Lower leg skin (tissue), 4 donors: ENCODE measurements at regions not wholly inside any gene's neighbourhood (a gene's known extent, or its start where the extent isn't known, plus 50 kb on each side); places are given as distances from the start of the nearest gene placed in this dataset.

Source experiments
- DNase-seq, 2 donors: peaks; one replicate each; pipeline ENCODE4 v3.0.0-alpha.2; 2019; ENCODE audit warnings: low spot score in 2 of 2
- H3K4me3 ChIP-seq: fragments of 200-600 bp; sonication (generic); 2 replicates; pipeline ENCODE4 v1.5.1; 2017; ENCODE audit warnings: mild to moderate bottlenecking, low read depth; ENCODE audit not compliant: poor library complexity, severe bottlenecking
- POLR2A ChIP-seq, 2 donors: fragments of 450-650 bp; IDR thresholded peaks; one replicate each; pipeline ENCODE4 v1.6.1; 2016 to 2017; ENCODE audit warnings: antibody characterized with exemption in 2 of 2, mild to moderate bottlenecking in 1 of 2, moderate library complexity in 1 of 2
- WGBS, 2 donors: methylation state at CpG; one replicate each; pipeline ENCODE4 v1.1.5; 2018; 5-methylcytosine and 5-hydroxymethylcytosine counted together
- intact Hi-C: fragments of 100-400 bp; cut with DNase I; formaldehyde crosslinking; loops from one replicate; pipeline ENCODE4 v1.15.0; 2023; ENCODE audit warnings: low total_unique reads
- TF ChIP-seq, protein P1 (sequence below), 3 donors: fragments of 450-650 bp; IDR thresholded peaks; one replicate each; pipeline ENCODE4 v1.5.1; 2016; ENCODE audit warnings: antibody characterized with exemption in 3 of 3, mild to moderate bottlenecking in 3 of 3, moderate library complexity in 2 of 3

DNA sequence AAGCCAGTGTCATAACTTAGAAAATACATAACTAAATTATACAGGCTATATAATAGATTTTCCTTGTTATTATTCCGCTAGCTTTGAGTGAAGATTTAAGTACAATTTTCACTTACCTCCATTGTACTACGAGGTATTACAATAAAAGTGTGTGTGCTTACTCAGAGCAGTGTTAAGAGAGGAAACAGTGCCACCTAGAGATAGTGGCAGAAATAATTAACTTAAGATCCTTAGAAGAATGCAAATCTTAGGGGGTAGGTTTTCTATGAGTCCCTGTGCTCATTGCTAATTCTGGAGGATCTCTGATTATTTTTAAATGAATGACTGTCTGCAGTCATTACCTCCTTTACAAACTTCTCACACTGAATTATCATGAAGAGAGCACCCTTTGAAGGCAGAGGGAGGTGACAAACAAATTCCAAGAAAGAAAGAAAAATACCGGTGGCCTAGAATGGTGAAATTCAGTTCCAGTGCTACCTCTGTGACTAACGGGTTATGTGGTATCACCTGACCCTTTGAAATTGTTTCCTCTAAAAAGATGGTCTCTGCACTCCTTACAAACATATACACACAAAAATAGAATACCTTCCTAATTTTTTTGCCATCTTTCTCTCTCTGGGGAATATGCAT lies 379.8 kb downstream of the TRIM36 start:
- H3K4me3 ChIP-seq, result no peak overlapping the region
- no peak for DNase-seq
- WGBS, 2 donors, result 45 to 50% methylated on average over 4 of the region's 4 CpGs
- TF ChIP-seq, protein P1, sequence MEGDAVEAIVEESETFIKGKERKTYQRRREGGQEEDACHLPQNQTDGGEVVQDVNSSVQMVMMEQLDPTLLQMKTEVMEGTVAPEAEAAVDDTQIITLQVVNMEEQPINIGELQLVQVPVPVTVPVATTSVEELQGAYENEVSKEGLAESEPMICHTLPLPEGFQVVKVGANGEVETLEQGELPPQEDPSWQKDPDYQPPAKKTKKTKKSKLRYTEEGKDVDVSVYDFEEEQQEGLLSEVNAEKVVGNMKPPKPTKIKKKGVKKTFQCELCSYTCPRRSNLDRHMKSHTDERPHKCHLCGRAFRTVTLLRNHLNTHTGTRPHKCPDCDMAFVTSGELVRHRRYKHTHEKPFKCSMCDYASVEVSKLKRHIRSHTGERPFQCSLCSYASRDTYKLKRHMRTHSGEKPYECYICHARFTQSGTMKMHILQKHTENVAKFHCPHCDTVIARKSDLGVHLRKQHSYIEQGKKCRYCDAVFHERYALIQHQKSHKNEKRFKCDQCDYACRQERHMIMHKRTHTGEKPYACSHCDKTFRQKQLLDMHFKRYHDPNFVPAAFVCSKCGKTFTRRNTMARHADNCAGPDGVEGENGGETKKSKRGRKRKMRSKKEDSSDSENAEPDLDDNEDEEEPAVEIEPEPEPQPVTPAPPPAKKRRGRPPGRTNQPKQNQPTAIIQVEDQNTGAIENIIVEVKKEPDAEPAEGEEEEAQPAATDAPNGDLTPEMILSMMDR (IDR thresholded peaks at IDR 0.05), result no peak
- no peak for TF ChIP-seq POLR2A (IDR thresholded peaks at IDR 0.05)
- intact Hi-C loops, result no loop called here

DNA sequence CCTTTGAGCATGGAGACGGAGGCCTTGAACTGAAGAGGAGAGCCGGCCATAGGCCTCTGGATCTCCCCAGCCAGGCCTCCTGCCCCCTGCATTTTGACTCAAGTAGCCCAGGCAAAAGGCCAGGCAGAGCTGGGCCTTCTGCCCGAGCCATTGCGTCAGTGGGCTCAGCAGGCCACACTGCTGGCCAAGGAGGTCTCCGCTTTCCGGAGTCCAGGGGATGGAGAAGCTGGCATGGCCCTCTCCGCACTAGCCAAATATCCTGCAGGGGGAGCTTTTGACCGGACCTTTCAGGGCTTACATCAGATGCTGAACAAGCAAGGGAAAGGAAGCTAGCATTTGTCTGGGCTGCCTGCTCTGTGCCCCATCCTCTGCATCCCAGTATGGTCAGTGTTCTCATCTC lies 386.8 kb downstream of the TRIM36 start:
- 70 to 85% methylated on average over 4 to 8 of the region's 8 CpGs for whole genome bisulfite sequencing, 2 donors
- no peak for DNase-seq

DNA sequence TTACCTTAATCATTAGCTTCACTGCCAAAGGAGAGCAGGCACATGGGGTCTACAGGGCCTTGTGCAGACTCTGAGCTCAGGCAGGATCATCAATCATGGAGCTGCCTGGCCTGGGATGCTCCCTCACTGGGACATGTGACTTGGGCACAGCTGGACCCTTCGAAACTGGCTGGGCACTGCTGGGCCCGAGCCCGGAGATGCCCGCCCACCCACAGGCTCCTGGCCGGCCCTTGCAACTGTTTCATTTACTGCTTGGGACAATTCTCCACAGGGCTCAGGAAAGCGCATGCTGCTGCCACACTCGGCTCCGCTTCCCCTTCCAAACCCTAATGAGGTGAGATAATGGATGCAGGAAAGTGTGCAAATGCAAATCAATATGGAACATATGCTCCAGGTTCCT lies 387.5 kb downstream of the TRIM36 start:
- H3K4me3 ChIP-seq, result no peak overlapping the region
- no peak for TF ChIP-seq POLR2A (IDR thresholded peaks at IDR 0.05)
- TF ChIP-seq, protein P1 (IDR thresholded peaks at IDR 0.05), result no peak
- WGBS, 2 donors, result 92 to 93% methylated on average over 8 of the region's 8 CpGs
- intact Hi-C loops, result no loop called here
- DNase-seq, result no peak

More for the DNA sequence above, 386.8 kb downstream of the TRIM36 start:
- intact Hi-C loops, result no loop called here
- no peak overlapping the region for H3K4me3 ChIP-seq
- no peak for TF ChIP-seq POLR2A (IDR thresholded peaks at IDR 0.05)
- TF ChIP-seq, protein P1 (IDR thresholded peaks at IDR 0.05), result no peak

DNA sequence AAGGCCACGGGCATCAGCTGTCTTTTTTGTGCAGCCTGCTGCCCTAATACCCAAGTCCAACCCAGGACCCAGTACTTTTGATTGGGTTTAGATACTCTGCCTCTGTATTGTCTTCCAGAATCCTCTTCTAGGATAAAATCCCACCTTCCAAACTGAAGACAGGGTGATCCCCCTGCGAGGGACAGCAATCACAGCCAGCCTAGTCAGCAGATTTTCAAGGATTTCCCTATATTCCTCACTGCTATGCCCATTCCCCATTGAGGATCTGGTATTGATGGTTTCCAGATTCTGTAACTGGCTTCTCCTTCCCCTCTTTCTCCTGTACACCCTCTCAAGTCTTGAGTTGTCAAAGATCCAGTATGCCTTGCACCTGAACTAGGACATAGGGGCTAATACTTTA lies 389.4 kb downstream of the TRIM36 start:
- no peak for DNase-seq
- intact Hi-C loops, result no loop called here
- 80 to 89% methylated on average over 2 of the region's 2 CpGs for WGBS, 2 donors
- H3K4me3 ChIP-seq, result no peak overlapping the region
- TF ChIP-seq POLR2A (IDR thresholded peaks at IDR 0.05), result no peak
- TF ChIP-seq, protein P1 (IDR thresholded peaks at IDR 0.05), result no peak

DNA sequence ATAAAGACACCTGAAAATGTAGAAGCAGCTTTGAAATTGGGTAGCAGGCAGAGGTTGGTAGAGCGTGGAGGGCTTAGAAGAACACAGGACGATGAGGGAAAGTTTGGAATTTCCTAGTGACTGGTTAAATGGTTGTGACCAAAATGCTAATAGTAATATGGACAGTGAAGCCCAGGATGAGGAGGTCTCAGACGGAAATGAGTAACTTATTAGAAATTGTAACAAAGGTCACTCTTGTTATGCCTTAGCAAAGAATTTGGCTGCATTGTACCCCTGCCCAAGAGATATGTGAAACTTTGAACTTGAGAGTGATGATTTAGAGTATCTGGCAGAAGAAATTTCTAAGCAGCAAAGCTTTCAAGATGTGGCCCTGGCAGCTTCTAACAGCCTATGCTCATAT lies 382.5 kb downstream of the KCNN2 start:
- no peak overlapping the region for H3K4me3 ChIP-seq
- TF ChIP-seq POLR2A (IDR thresholded peaks at IDR 0.05), result no peak
- TF ChIP-seq, protein P1 (IDR thresholded peaks at IDR 0.05), result no peak
- intact Hi-C loops, result no loop called here
- DNase-seq, result no peak
- WGBS, 2 donors, result 78 to 82% methylated on average over 3 of the region's 3 CpGs

DNA sequence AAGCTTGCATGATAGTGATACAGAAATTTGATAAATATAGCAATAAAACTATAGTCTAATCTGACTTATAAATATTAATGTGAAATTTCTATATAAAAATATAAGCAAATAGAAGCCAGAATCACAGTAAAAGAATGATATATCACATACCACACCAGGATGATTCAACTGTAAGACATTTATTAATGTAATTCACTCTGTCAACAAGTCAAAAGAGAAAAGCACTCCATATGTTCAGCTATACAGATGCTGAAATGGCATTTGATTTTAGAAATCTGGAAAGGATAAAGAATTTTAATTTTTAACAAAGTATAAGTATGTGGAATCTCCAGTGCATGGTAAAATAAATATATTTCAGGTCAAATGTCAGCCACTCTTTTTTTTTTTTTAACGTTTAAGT lies 372.4 kb downstream of the KCNN2 start:
- WGBS, 2 donors, result 34 to 35% methylated on average over 1 of the region's 1 CpG
- DNase-seq, result no peak

More for the DNA sequence above, 372.4 kb downstream of the KCNN2 start:
- no peak overlapping the region for H3K4me3 ChIP-seq
- TF ChIP-seq POLR2A (IDR thresholded peaks at IDR 0.05), result no peak
- TF ChIP-seq, protein P1 (IDR thresholded peaks at IDR 0.05), result no peak
- intact Hi-C loops, result no loop called here
